Vagina (tissue), 2 donors: ENCODE measurements at regions not wholly inside any gene's neighbourhood (a gene's known extent, or its start where the extent isn't known, plus 50 kb on each side); places are given as distances from the start of the nearest gene placed in this dataset.

Experiments used
- DNase-seq, 2 donors: peaks; one replicate each; pipeline ENCODE4 v3.0.0-alpha.2; 2017; ENCODE audit errors: extremely low spot score in 2 of 2
- H3K27ac ChIP-seq: fragments of 200-600 bp; sonication (generic); one replicate; pipeline ENCODE4 v1.5.1; 2019
- H3K27me3 ChIP-seq: fragments of 200-600 bp; sonication (generic); one replicate; pipeline ENCODE4 v1.5.1; 2019
- H3K36me3 ChIP-seq, 2 donors: fragments of 200-600 bp; sonication (generic); one replicate each; pipeline ENCODE4 v1.5.1; 2017 to 2019
- H3K4me1 ChIP-seq: fragments of 200-600 bp; sonication (generic); one replicate; pipeline ENCODE4 v1.5.1; 2019
- H3K4me3 ChIP-seq, 2 donors: fragments of 200-600 bp; sonication (generic); 1 replicate in 1 of 2; 2 replicates in 1 of 2; pipeline ENCODE4 v1.5.1; 2016 to 2019
- H3K9me3 ChIP-seq: fragments of 200-600 bp; sonication (generic); one replicate; pipeline ENCODE4 v1.5.1; 2019
- POLR2A ChIP-seq, 2 donors: fragments of 450-650 bp; IDR thresholded peaks; one replicate each; pipeline ENCODE4 v1.6.1; 2017; ENCODE audit warnings: antibody characterized with exemption in 2 of 2, mild to moderate bottlenecking in 2 of 2, moderate library complexity in 2 of 2
- POLR2AphosphoS5 ChIP-seq, 2 donors: sonication (generic); formaldehyde crosslinking; IDR thresholded peaks; one replicate each; pipeline ENCODE4 v1.9.0; 2017; ENCODE audit warnings: antibody characterized with exemption in 2 of 2, mild to moderate bottlenecking in 2 of 2, low read depth in 1 of 2; ENCODE audit not compliant: insufficient read depth in 1 of 2
- intact Hi-C: fragments of 100-400 bp; cut with DNase I; formaldehyde crosslinking; loops from one replicate; pipeline ENCODE4 v1.15.1; 2023
- TF ChIP-seq, protein P1 (sequence below), 3 experiments: fragments of 450-650 bp in 2 of 3; fragments of 200-600 bp in 1 of 3; sonication (generic) in 1 of 3; IDR thresholded peaks; one replicate each; pipeline ENCODE4 v1.5.1; 2017 to 2019; ENCODE audit warnings: antibody characterized with exemption in 3 of 3, mild to moderate bottlenecking in 2 of 3, moderate library complexity in 2 of 3

DNA sequence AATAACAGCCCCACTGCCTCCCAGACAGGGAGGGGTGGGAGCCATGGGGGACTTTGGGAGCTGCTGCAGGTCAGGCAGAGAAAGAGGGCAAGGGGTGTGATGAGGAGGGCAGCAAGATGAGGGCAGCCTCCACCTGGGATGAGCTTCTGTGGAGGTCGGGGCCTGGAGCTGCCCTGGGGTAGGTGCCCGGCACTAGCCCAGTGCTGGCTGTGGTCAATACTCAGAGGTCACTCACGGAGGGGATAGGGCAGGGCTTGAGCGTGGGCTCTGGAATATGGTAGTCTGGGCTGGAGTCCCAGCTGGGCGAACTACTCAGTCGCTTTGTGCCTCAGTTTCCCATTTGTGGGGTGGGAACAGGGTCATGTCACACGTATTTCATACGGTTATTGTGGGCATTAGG, 169.0 kb downstream of the IRF8 start:
- Histone ChIP-seq H3K36me3 (no peaks in the 10 kb centered on the region), H3K9me3 (no peaks in the 10 kb centered on the region), H3K4me1 (no peaks in the 10 kb centered on the region), H3K27me3 (no peaks in the 10 kb centered on the region), H3K4me3 (no peak overlapping the region), H3K27ac (no peak overlapping the region)
- intact Hi-C loops: loop anchor here (2.0 kb wide), 1 partner anchor 63 kb away; no protein-coding TSS in a partner anchor
- DNase-seq: no peak
- no peak for TF ChIP-seq POLR2A (IDR thresholded peaks at IDR 0.05)
- TF ChIP-seq, protein P1, sequence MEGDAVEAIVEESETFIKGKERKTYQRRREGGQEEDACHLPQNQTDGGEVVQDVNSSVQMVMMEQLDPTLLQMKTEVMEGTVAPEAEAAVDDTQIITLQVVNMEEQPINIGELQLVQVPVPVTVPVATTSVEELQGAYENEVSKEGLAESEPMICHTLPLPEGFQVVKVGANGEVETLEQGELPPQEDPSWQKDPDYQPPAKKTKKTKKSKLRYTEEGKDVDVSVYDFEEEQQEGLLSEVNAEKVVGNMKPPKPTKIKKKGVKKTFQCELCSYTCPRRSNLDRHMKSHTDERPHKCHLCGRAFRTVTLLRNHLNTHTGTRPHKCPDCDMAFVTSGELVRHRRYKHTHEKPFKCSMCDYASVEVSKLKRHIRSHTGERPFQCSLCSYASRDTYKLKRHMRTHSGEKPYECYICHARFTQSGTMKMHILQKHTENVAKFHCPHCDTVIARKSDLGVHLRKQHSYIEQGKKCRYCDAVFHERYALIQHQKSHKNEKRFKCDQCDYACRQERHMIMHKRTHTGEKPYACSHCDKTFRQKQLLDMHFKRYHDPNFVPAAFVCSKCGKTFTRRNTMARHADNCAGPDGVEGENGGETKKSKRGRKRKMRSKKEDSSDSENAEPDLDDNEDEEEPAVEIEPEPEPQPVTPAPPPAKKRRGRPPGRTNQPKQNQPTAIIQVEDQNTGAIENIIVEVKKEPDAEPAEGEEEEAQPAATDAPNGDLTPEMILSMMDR (IDR thresholded peaks at IDR 0.05): no peak

DNA sequence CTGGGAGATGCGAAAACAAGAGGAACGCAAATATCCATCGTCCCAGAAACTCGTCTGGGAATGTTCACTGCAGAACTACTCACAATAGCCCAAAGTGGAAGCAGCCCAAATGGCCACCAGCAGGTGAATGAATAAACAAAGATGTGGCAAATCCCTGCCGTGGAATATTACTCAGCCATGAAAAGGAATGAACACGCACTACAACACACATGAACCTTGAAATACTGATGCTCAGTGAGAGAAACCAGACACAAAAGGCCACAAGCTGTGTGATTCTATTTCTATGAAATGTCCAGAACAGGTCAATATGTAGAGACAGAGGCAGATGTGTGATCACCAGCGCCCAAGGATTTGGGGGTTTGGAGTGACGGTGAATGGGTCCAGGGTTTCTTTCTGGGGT, 169.8 kb downstream of the IRF8 start:
- DNase-seq: no peak
- H3K27ac ChIP-seq: no peak overlapping the region
- H3K4me3 ChIP-seq: no peak overlapping the region
- TF ChIP-seq, protein P1 (IDR thresholded peaks at IDR 0.05): no peak
- no peak for TF ChIP-seq POLR2A (IDR thresholded peaks at IDR 0.05)
- no peak for TF ChIP-seq POLR2AphosphoS5 (IDR thresholded peaks at IDR 0.05; ENCODE audit: insufficient read depth in 1 of 2, low read depth in 1 of 2)
- no peaks in the 10 kb centered on the region for H3K27me3 ChIP-seq
- H3K36me3 ChIP-seq: no peaks in the 10 kb centered on the region
- H3K9me3 ChIP-seq: no peaks in the 10 kb centered on the region
- no peaks in the 10 kb centered on the region for H3K4me1 ChIP-seq
- intact Hi-C loops: no loop called here

DNA sequence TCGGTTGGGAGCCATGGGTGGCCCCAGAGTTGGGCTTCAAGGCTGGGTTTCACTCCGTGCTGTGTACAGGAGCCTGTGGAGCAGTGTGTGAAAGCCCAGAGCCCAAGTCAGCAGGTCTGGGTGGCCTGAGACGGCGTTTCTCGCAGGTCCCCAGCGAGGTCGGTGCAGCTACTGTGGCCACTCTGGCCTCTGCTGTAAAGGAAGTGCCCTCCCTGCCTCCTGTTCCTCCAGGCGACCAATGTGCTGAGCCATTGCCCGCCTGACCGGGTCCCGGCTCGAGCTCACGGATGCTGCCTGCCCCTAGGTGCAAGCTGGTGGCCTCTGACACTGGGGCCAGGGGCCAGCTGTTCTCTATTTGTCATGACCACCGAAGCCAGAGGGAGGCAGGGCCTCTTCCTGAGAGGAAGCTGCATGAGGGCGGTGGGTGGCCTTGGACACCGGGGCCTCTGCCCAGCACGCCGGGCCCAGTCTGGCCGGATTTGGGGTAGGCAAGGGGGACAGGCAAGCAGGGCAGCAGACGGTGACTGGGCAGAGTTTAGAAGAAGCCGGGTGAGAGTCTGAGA, 170.9 kb downstream of the IRF8 start:
- intact Hi-C loops: loop anchor here (10.0 kb wide), 1 partner anchor 265 kb away; no protein-coding TSS in a partner anchor
- Histone ChIP-seq H3K9me3 (no peaks in the 10 kb centered on the region), H3K4me3 (no peak overlapping the region), H3K27me3 (no peaks in the 10 kb centered on the region), H3K36me3 (no peaks in the 10 kb centered on the region), H3K4me1 (no peaks in the 10 kb centered on the region), H3K27ac (no peak overlapping the region)
- no peak for DNase-seq
- TF ChIP-seq POLR2A (IDR thresholded peaks at IDR 0.05) (no peak), POLR2AphosphoS5 (IDR thresholded peaks at IDR 0.05; ENCODE audit: insufficient read depth in 1 of 2, low read depth in 1 of 2) (no peak)
- TF ChIP-seq, protein P1 (IDR thresholded peaks at IDR 0.05): no peak

DNA sequence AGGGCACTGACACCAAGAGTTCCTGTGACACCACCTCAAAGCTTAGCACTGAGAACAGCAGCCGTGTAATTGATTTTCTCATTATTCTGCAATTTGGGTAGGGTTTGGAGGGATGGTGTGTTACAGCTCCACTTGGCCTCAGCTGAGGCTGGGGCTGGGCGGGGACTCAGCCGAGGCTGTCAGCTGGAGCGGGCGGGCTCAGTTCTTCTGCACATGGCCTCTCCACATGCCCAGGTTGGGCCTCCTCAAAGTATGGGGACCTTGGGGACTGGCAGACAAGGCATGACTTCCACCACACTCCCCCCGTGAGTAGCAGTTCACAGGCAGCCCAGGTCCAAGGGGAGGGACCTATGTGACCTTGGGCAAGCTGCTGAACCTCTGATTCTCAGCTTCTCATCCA, 171.5 kb downstream of the IRF8 start:
- no peaks in the 10 kb centered on the region for H3K4me1 ChIP-seq
- no peak overlapping the region for H3K4me3 ChIP-seq
- no peak overlapping the region for H3K27ac ChIP-seq
- H3K9me3 ChIP-seq: no peaks in the 10 kb centered on the region
- intact Hi-C loops: loop anchor here (10.0 kb wide), 1 partner anchor 264 kb away; no protein-coding TSS in a partner anchor
- no peaks in the 10 kb centered on the region for H3K36me3 ChIP-seq
- TF ChIP-seq POLR2AphosphoS5 (IDR thresholded peaks at IDR 0.05; ENCODE audit: insufficient read depth in 1 of 2, low read depth in 1 of 2) (no peak), POLR2A (IDR thresholded peaks at IDR 0.05) (no peak)
- TF ChIP-seq, protein P1 (IDR thresholded peaks at IDR 0.05): no peak
- DNase-seq: no peak
- no peaks in the 10 kb centered on the region for H3K27me3 ChIP-seq

DNA sequence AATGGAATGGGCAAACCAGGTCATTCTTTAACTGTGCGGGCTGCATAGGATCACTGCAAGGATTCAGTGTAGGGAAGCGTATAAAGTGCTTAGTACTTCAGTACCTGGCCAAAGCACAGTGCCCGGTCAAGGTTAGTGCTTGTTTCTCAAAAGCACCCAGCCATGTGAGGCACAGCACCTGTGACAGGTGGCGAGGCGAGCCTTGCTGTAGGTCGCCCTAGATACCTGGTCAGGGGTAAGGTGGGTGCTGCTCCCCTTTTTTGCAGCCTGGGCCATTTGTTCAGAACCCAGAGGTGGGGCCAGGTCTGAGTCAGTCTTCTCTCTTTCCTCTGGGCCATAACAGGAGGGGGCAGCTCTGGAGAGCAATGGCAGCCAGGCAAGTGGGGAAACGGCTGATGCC, 172.0 kb downstream of the IRF8 start:
- Histone ChIP-seq H3K27ac (no peak overlapping the region), H3K36me3 (no peaks in the 10 kb centered on the region), H3K9me3 (no peaks in the 10 kb centered on the region), H3K27me3 (no peaks in the 10 kb centered on the region), H3K4me3 (no peak overlapping the region), H3K4me1 (no peaks in the 10 kb centered on the region)
- no peak for TF ChIP-seq POLR2A (IDR thresholded peaks at IDR 0.05)
- TF ChIP-seq, protein P1 (IDR thresholded peaks at IDR 0.05): no peak
- TF ChIP-seq POLR2AphosphoS5 (IDR thresholded peaks at IDR 0.05; ENCODE audit: insufficient read depth in 1 of 2, low read depth in 1 of 2): no peak
- no peak for DNase-seq
- intact Hi-C loops: loop anchor here (10.0 kb wide), 1 partner anchor 264 kb away; no protein-coding TSS in a partner anchor
